ENCODE measurements at regions not wholly inside any gene's neighbourhood (a gene's known extent, or its start where the extent isn't known, plus 50 kb on each side); places are given as distances from the start of the nearest gene placed in this dataset.
A peak's percentile ranks its signal among the peaks of the same experiment; 100 is the strongest.

DNA sequence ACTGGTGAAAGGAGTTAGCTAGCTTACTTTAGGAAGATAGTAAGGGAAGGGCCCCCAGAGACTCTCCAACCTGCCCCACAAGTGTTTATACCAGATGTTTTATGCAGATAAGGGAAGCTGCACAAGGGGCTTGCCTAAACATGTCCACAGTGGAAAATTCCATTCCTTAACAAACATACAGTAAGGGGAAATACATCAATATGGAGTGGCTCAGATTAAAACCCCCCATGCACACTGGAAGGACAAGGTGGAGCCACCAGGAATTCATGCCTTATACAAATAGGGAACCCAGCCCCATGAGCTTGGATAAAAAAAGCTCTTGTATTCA is 106.3 kb upstream of the GPBP1 start:
- no peaks in the 10 kb centered on the region for H3K36me3 ChIP-seq (ENCODE audit: control insufficient read depth in 2 of 2, extremely low read depth in 1 of 2, insufficient read depth in 2 of 2, low read length in 2 of 2)
- dilution Hi-C loops (cut with MboI; ENCODE audit: extremely low pct_ligation_motif_present, low sequenced_read_pairs) = no loop called here
- H3K27ac ChIP-seq (ENCODE audit: control insufficient read depth, insufficient read depth, low read length) = peak overlapping the region; percentile 4
- DNase-seq (ENCODE audit: low read depth, low spot score) (peak; percentile 1), FAIRE-seq (no peak)
- no peaks in the 10 kb centered on the region for H3K79me2 ChIP-seq (ENCODE audit: control insufficient read depth, insufficient read depth, low read length)
- H3K9ac ChIP-seq (ENCODE audit: control insufficient read depth, extremely low read depth, insufficient read depth, low read length) = no peak overlapping the region
- peak overlapping the region; percentile 3 for H3K4me2 ChIP-seq (ENCODE audit: control insufficient read depth, extremely low read depth, insufficient read depth, low read depth, low read length)
- H2AFZ ChIP-seq (ENCODE audit: control insufficient read depth, low read length) = peak overlapping the region; percentile 47
- no peaks in the 10 kb centered on the region for H4K20me1 ChIP-seq (ENCODE audit: control insufficient read depth, extremely low read depth, insufficient read depth, low read length)
- no peaks in the 10 kb centered on the region for H3K9me1 ChIP-seq (ENCODE audit: control insufficient read depth, extremely low read depth, insufficient read depth, low read length)
- H3K4me1 ChIP-seq (ENCODE audit: control insufficient read depth, extremely low read depth, insufficient read depth, low read length) = peaks cover 8% of the 10 kb centered on the region
- H3K4me3 ChIP-seq (ENCODE audit: control insufficient read depth in 2 of 3, extremely low read depth in 1 of 3, insufficient read depth in 2 of 3, low read depth in 1 of 3, low read length in 3 of 3) = no peak overlapping the region
- peaks cover 2% of the 10 kb centered on the region for H3K9me3 ChIP-seq (ENCODE audit: control insufficient read depth, low read depth, low read length)
- TF ChIP-seq CTCF (optimal IDR thresholded peaks at IDR 0.05 in 1 of 3, IDR thresholded peaks at IDR 0.05 in 1 of 3, conservative IDR thresholded peaks at IDR 0.05 in 1 of 3; ENCODE audit: extremely low read depth in 1 of 3, insufficient read depth in 2 of 3, low read length in 3 of 3) (no peak), EZH2 (IDR thresholded peaks at IDR 0.05; ENCODE audit: low read length) (no peak)
- H3K27me3 ChIP-seq (ENCODE audit: control insufficient read depth, extremely low read depth, insufficient read depth, low read length) = no peaks in the 10 kb centered on the region

DNA sequence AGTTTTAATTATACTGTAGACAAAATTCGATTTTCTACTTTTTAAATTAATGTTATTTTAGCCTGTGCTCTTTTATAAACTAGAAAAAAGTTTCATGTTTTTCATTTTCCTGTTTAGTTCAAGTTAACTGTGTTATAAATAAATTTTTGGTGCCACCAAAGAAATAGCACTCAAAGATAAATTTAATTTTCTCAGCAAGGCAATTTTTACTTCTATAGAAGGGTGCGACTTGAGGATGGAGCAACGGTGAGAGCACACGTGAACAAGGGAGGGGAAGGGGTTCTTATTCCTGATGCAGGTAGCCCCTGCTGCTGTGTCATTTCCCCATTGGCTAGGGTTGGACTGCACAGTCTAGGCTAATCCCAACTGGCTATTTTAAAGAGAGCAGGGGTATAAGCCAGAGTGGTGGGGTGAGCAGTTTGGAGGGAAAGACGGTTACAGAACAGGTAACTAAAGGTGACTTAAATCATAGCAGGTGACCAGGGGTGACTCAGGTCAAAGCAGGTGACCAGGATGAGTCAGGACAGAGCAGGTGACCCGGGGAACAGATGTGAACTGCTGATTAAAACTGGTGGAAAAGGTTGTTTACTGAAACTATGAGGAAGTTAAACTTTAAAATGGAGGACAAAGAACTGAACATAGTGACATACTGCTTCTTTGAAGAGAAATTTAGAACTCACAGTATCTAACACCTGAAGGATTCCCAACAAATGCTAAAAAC is 104.6 kb upstream of the GPBP1 start:
- H3K27ac ChIP-seq (ENCODE audit: control insufficient read depth, insufficient read depth, low read length) = no peak overlapping the region
- H3K4me1 ChIP-seq (ENCODE audit: control insufficient read depth, extremely low read depth, insufficient read depth, low read length) = peaks cover 8% of the 10 kb centered on the region
- no peaks in the 10 kb centered on the region for H3K79me2 ChIP-seq (ENCODE audit: control insufficient read depth, insufficient read depth, low read length)
- H3K4me2 ChIP-seq (ENCODE audit: control insufficient read depth, extremely low read depth, insufficient read depth, low read depth, low read length) = no peak overlapping the region
- no peak for FAIRE-seq
- H4K20me1 ChIP-seq (ENCODE audit: control insufficient read depth, extremely low read depth, insufficient read depth, low read length) = no peaks in the 10 kb centered on the region
- H3K27me3 ChIP-seq (ENCODE audit: control insufficient read depth, extremely low read depth, insufficient read depth, low read length) = no peaks in the 10 kb centered on the region
- no peak overlapping the region for H3K9ac ChIP-seq (ENCODE audit: control insufficient read depth, extremely low read depth, insufficient read depth, low read length)
- no peaks in the 10 kb centered on the region for H3K9me1 ChIP-seq (ENCODE audit: control insufficient read depth, extremely low read depth, insufficient read depth, low read length)
- H3K9me3 ChIP-seq (ENCODE audit: control insufficient read depth, low read depth, low read length) = peaks cover 2% of the 10 kb centered on the region
- H2AFZ ChIP-seq (ENCODE audit: control insufficient read depth, low read length) = no peak overlapping the region
- TF ChIP-seq CTCF (optimal IDR thresholded peaks at IDR 0.05 in 1 of 3, IDR thresholded peaks at IDR 0.05 in 1 of 3, conservative IDR thresholded peaks at IDR 0.05 in 1 of 3; ENCODE audit: extremely low read depth in 1 of 3, insufficient read depth in 2 of 3, low read length in 3 of 3) = no peak
- TF ChIP-seq EZH2 (IDR thresholded peaks at IDR 0.05; ENCODE audit: low read length) = no peak
- no peaks in the 10 kb centered on the region for H3K36me3 ChIP-seq (ENCODE audit: control insufficient read depth in 2 of 2, extremely low read depth in 1 of 2, insufficient read depth in 2 of 2, low read length in 2 of 2)
- no peak overlapping the region for H3K4me3 ChIP-seq (ENCODE audit: control insufficient read depth in 2 of 3, extremely low read depth in 1 of 3, insufficient read depth in 2 of 3, low read depth in 1 of 3, low read length in 3 of 3)
- no peak for DNase-seq (ENCODE audit: low read depth, low spot score)
- dilution Hi-C loops (cut with MboI; ENCODE audit: extremely low pct_ligation_motif_present, low sequenced_read_pairs) = no loop called here
